H1 (cell line): ENCODE measurements at regions not wholly inside any gene's neighbourhood (a gene's known extent, or its start where the extent isn't known, plus 50 kb on each side); places are given as distances from the start of the nearest gene placed in this dataset.

Experiments
- CHD2 ChIP-seq: IDR thresholded peaks from 2 replicates; pipeline ENCODE4 v1.6.1; 2012; ENCODE audit warnings: low read length, improper control_type of control experiment
- EP300 ChIP-seq, 2 experiments: IDR thresholded peaks; 1 replicate in 1 of 2; 2 replicates in 1 of 2; pipeline ENCODE4 v1.6.1; 2011 to 2012; ENCODE audit warnings: low read depth in 2 of 2, low read length in 2 of 2, mild to moderate bottlenecking in 2 of 2, borderline replicate concordance in 1 of 2, inconsistent platforms in 1 of 2, moderate library complexity in 1 of 2
- POLR2A ChIP-seq, 2 experiments: IDR thresholded peaks; 1 replicate in 1 of 2; 2 replicates in 1 of 2; pipeline ENCODE4 v1.6.1; 2011; ENCODE audit warnings: low read depth in 2 of 2, low read length in 2 of 2, mild to moderate bottlenecking in 2 of 2; ENCODE audit errors: control extremely low read depth in 1 of 2
- RAD21 ChIP-seq, 2 experiments: IDR thresholded peaks in 1 of 2; conservative IDR thresholded peaks in 1 of 2; 2 replicates each; pipeline ENCODE4 v1.6.1; 2011; ENCODE audit warnings: low read depth in 2 of 2, low read length in 2 of 2, improper control_type of control experiment in 1 of 2, inconsistent platforms in 1 of 2, mild to moderate bottlenecking in 1 of 2, moderate library complexity in 1 of 2
- RXRA ChIP-seq: IDR thresholded peaks from 2 replicates; pipeline ENCODE4 v1.6.1; 2011; ENCODE audit warnings: low read depth, mild to moderate bottlenecking, low read length, moderate library complexity; ENCODE audit not compliant: insufficient read depth
- TF ChIP-seq, protein P1 (sequence below), 3 experiments: IDR thresholded peaks; 1 replicate in 2 of 3; 2 replicates in 1 of 3; pipeline versions ENCODE4 v1.5.1 to v1.6.1; 2011; ENCODE audit warnings: low read length in 3 of 3, mild to moderate bottlenecking in 3 of 3, inconsistent platforms in 2 of 3, low read depth in 1 of 3, moderate library complexity in 1 of 3; ENCODE audit not compliant: insufficient read depth in 1 of 3; ENCODE audit errors: control extremely low read depth in 1 of 3

- TF ChIP-seq, protein P1, sequence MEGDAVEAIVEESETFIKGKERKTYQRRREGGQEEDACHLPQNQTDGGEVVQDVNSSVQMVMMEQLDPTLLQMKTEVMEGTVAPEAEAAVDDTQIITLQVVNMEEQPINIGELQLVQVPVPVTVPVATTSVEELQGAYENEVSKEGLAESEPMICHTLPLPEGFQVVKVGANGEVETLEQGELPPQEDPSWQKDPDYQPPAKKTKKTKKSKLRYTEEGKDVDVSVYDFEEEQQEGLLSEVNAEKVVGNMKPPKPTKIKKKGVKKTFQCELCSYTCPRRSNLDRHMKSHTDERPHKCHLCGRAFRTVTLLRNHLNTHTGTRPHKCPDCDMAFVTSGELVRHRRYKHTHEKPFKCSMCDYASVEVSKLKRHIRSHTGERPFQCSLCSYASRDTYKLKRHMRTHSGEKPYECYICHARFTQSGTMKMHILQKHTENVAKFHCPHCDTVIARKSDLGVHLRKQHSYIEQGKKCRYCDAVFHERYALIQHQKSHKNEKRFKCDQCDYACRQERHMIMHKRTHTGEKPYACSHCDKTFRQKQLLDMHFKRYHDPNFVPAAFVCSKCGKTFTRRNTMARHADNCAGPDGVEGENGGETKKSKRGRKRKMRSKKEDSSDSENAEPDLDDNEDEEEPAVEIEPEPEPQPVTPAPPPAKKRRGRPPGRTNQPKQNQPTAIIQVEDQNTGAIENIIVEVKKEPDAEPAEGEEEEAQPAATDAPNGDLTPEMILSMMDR (IDR thresholded peaks at IDR 0.05; ENCODE audit: control extremely low read depth in 1 of 3, insufficient read depth in 1 of 3, low read depth in 1 of 3, low read length in 3 of 3): no peak
- TF ChIP-seq RAD21 (IDR thresholded peaks at IDR 0.05 in 1 of 2, conservative IDR thresholded peaks at IDR 0.05 in 1 of 2; ENCODE audit: low read depth in 2 of 2, low read length in 2 of 2): no peak
- no peak for TF ChIP-seq RXRA
- TF ChIP-seq POLR2A (IDR thresholded peaks at IDR 0.05; ENCODE audit: control extremely low read depth in 1 of 2, low read depth in 2 of 2, low read length in 2 of 2): no peak
- no peak for TF ChIP-seq CHD2
- no peak for TF ChIP-seq EP300 (IDR thresholded peaks at IDR 0.05; ENCODE audit: borderline replicate concordance in 1 of 2, low read depth in 2 of 2, low read length in 2 of 2)
These were observed 88.4 kb downstream of the PRKAB2 start for GRCh38 chr1:147083919-147084272.
